Left renal pelvis (tissue), 4 donors: ENCODE measurements at regions not wholly inside any gene's neighbourhood (a gene's known extent, or its start where the extent isn't known, plus 50 kb on each side); places are given as distances from the start of the nearest gene placed in this dataset.
"Not testable (repeated sequence)": the region's sequence is repeated elsewhere in the genome, so short reads cannot be mapped to it uniquely, and the experiment has no call there.

Experiments
- DNase-seq, 4 donors: peaks; one replicate each; pipeline ENCODE4 v3.0.0-alpha.2; 2013; ENCODE audit warnings: low read depth in 4 of 4, low spot score in 3 of 4

DNA sequence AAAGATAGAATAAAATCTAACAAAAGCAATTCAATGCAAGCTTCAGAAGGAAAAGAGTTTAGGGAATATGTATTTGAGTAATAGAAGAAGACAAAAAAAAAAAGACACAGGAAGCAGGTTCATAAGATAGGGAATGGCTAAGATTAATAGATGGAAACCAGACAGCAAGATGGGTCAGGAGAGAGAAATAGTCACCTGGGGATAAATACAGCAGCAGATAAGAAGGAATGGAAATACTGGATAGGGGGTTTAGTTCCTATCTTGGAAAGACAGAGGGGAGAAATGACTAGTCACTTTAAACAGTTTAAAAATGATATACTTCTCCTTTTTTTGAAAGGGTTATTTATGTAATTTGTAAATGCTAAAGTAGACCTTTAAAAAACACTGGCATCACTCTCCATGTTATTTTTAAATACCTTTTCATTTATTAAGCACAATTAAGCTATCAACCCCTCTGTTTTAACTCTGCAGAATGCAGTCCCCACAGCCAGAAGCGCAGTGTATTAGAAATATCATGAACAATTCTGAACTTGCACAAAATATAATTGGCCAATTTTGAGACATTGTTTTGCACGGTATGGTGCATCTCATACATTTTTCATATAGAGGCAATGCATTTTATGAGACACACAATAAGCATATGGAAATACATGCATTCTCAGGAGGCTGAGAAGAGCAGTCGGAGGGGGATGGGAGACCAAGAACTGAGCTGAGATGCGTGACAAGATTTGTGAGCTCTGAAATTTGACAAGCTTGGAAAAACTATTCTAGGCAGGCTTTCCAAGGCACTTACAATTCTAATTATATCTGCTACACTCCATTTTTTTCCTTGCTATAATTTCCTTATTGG lies 303.4 kb upstream of the PRICKLE1 start:
- no peak for DNase-seq

DNA sequence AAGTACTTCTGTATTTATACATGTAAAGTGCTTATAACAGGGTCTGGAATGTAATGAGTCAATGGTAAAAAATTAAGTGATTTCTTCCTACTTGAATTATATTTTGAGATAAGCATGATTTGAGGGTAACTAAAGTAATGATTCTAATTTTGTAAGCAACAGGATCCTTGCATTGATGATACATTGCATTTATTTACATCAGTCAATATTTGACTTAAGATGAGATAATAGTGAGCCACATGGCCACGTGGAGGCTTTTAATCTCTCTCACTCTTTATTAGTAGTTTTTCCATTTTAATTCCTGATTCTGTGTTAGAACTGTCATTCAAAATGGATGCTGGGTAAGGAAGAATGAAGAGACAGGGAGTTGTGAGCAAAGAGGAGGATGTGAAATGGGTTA lies 298.1 kb upstream of the PRICKLE1 start:
- no peak for DNase-seq

DNA sequence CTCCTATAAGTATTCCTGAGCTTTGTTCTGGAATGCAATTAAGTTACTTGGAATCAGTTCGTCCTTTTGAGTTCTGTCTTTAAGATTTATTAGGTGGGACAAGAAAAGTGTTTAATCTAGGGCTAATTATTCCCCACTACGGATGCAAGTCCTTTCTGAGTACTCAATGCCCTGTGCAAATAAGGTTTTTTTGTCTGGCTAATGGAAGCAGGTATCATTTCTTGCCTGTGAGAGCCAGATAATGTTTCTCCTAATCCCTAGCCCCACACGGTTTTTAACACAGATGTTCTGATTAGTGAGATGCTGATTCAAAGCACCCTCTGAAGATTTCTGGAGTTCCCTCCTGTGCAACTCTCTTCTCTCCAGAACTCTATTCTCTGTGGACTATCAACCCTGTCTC lies 296.6 kb upstream of the PRICKLE1 start:
- no peak for DNase-seq

GRCh38 chr12:42885677-42886076 lies 296.1 kb upstream of the PRICKLE1 start:
- no peak for DNase-seq

GRCh38 chr12:42884116-42884515 lies 294.6 kb upstream of the PRICKLE1 start:
- DNase-seq: no peak

- no peak for DNase-seq
Observed at GRCh38 chr12:42873401-42873800, 283.9 kb upstream of the PRICKLE1 start.

DNA sequence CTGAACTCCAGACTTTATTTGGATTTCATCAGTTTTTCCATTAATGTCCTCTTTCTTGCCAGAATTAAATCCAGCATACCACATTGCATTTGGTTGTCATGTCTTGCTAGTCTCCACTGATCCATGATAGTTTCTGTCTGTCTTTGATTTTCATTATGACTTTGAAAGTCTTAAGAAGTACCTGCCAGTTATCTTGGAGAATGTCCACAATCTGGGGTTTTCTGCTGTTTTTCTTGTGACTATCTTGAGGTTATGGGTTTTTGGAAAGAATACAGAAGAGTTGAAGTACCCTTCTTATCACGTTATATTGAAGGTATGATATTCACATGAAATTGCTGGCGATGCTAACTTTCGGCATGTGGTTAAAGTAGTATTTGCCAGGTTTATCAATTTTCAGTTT lies 282.3 kb upstream of the PRICKLE1 start:
- DNase-seq: no peak

- no peak for DNase-seq
Observed at GRCh38 chr12:42868291-42868690, 278.7 kb upstream of the PRICKLE1 start.

GRCh38 chr12:42865282-42865681 lies 275.7 kb upstream of the PRICKLE1 start:
- no peak for DNase-seq

- no peak for DNase-seq
Observed at GRCh38 chr12:42862055-42862454, 272.5 kb upstream of the PRICKLE1 start.

- not testable (repeated sequence) for DNase-seq
Observed at GRCh38 chr12:42860331-42860730, 270.8 kb upstream of the PRICKLE1 start.

- DNase-seq: no peak
Observed at GRCh38 chr12:42859612-42860011, 270.1 kb upstream of the PRICKLE1 start.

- DNase-seq: no peak
Observed at GRCh38 chr12:42857106-42857505, 267.6 kb upstream of the PRICKLE1 start.

DNA sequence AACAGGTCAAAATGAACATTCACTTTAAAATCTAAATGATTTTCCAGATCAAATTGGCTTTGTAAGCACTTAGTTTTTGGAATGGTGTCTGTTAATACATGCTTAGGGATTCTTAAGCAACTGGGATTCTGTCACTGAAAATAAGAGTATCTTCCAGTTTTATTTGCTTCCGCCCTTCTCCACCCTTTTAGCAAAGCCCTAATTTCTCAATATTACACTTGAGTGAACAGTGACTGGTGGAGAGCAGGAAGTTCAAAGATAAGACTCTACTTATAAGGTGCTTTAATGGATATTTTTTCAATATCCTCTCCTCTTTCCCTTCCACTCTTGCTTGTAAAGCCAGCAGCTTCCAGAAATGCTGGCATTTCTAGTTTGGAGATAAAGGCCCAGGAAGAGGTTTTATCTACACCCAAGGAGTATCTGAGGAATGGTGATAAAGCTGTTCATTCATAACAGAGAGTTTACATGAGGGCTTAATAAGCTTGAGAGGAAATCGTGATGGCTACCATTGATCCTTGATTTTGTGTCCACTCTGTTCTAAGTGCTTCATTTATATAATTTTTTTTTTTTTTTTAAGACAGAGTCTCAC lies 265.9 kb upstream of the PRICKLE1 start:
- no peak for DNase-seq

DNA sequence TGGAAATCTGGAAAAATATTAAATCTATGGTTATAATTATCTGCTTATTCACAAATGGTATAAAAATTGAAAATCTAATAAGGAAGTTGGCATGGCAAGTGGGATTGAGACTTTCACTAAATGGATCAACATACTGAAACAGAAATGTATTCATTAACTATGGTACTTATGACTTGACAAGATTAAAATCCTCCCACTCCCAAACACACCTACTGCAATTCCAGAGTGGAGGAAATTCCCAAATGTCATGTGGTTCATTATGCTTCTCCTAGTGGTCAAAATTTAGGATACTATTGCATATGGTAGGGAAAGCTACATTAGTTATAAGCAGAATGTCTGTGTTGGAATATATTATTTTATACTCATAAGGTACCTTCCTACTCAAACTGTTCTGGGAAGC lies 265.3 kb upstream of the PRICKLE1 start:
- no peak for DNase-seq

- DNase-seq: no peak
Observed at GRCh38 chr12:42854208-42854607, 264.7 kb upstream of the PRICKLE1 start.

- no peak for DNase-seq
Observed at GRCh38 chr12:42853370-42854140, 264.0 kb upstream of the PRICKLE1 start.

DNA sequence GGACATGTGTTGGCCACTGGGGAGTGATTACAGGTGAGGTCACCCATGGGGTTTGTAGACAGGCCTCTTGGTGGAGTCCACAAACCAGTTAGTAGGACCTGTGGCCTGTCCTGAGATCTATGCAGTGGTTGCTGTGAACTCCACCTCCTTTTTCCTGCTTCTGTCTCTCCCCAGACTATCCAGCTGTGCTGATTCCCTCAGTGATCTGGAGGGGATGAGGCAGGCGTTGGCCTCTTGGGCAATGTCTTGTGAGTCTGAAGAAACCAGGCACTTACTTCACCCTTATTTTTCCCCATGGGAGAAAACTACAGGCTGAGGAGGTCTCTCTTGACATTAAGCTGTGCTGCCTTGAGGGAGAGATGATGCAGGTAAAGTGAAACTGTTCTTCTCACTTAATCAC lies 257.2 kb upstream of the PRICKLE1 start:
- DNase-seq: no peak

GRCh38 chr12:42834062-42834461 lies 244.5 kb upstream of the PRICKLE1 start:
- no peak for DNase-seq

- no peak for DNase-seq
Observed at GRCh38 chr12:42828836-42829235, 239.3 kb upstream of the PRICKLE1 start.

- DNase-seq: no peak
Observed at GRCh38 chr12:42824327-42824726, 234.8 kb upstream of the PRICKLE1 start.

- no peak for DNase-seq
Observed at GRCh38 chr12:42823679-42824078, 234.1 kb upstream of the PRICKLE1 start.
